ENCODE measurements at regions not wholly inside any gene's neighbourhood (a gene's known extent, or its start where the extent isn't known, plus 50 kb on each side); places are given as distances from the start of the nearest gene placed in this dataset.

DNA sequence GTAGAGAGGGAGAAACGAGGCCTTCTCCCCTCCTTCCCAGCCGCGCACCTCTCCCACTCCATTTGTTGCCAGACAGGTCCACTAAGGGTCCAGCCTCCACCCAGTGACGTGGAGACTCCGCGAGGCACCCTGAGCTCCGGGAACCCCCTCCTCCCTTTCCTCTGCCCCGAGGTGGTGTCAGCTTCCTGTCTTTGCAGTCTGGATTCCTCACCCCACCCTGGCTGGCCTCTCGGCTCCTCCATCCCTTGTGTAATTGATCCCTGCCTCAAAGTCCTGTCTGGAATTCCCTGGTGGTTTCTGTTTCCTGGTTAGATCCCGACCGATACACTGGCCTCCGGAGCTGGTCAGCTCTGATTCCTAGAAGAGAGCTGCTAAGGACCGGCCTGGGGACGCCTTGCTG is 105.9 kb upstream of the SCOC start:
- TF ChIP-seq, protein P1, sequence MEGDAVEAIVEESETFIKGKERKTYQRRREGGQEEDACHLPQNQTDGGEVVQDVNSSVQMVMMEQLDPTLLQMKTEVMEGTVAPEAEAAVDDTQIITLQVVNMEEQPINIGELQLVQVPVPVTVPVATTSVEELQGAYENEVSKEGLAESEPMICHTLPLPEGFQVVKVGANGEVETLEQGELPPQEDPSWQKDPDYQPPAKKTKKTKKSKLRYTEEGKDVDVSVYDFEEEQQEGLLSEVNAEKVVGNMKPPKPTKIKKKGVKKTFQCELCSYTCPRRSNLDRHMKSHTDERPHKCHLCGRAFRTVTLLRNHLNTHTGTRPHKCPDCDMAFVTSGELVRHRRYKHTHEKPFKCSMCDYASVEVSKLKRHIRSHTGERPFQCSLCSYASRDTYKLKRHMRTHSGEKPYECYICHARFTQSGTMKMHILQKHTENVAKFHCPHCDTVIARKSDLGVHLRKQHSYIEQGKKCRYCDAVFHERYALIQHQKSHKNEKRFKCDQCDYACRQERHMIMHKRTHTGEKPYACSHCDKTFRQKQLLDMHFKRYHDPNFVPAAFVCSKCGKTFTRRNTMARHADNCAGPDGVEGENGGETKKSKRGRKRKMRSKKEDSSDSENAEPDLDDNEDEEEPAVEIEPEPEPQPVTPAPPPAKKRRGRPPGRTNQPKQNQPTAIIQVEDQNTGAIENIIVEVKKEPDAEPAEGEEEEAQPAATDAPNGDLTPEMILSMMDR (IDR thresholded peaks at IDR 0.05; ENCODE audit: control insufficient read depth, extremely low read depth, insufficient read depth), result no peak
- no peak for DNase-seq (ENCODE audit: low read depth)
- H3K4me3 ChIP-seq (ENCODE audit: low read depth, low read length), result no peak overlapping the region

DNA sequence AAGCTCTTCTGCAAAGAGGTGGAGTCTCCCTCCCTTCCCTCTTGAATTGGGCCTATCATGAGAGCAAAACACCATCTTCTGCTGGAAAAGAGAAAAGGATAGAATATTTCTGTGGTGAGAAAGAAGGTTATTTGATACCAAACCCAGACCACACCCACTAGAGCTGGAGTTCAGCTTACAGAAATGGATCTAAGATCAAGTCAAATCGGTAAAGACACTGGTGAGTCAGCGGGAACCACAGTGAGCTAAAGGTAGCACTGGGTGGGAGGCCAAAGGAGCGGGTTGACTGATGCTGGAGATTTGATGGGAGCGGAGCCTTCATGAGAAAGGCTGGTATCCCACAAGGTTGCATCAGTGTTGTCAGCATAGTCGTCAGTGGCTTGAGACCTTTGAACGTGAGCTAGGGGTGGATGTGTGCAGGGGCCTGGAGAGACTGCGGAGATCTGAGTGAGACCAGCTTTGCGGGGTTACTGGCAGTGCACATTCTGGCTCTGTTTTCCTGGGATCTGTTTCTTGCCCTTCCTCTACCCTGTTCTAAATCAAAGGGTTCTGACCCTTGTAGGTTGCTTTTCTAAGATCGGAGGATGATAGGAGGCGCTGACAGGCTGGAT is 106.4 kb upstream of the SCOC start:
- DNase-seq (ENCODE audit: low read depth), result no peak
- no peak overlapping the region for H3K4me3 ChIP-seq (ENCODE audit: low read depth, low read length)
- TF ChIP-seq, protein P1 (IDR thresholded peaks at IDR 0.05; ENCODE audit: control insufficient read depth, extremely low read depth, insufficient read depth), result no peak

DNA sequence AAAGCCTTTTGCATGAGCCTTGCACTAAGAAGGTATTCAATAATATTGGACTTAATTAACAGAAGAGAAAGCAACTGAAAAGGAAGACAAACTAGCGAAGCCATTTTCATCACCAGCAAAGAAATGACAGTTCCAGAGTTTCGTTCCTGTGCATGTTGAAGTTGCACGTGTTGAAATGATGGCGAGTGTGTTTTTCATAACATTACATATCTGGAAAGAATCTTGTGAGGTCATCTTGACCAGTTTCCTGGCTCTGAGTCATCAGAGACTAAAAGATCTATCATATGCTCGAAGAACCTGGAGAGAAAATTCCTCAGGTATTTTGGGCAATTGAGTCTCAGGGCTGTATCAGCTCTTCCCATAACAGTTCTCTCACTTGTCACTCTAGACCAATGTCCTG is 106.2 kb upstream of the MAML3 start:
- no peak for DNase-seq (ENCODE audit: low read depth)
- H3K4me3 ChIP-seq (ENCODE audit: low read depth, low read length), result no peak overlapping the region
- TF ChIP-seq, protein P1 (IDR thresholded peaks at IDR 0.05; ENCODE audit: control insufficient read depth, extremely low read depth, insufficient read depth), result no peak

DNA sequence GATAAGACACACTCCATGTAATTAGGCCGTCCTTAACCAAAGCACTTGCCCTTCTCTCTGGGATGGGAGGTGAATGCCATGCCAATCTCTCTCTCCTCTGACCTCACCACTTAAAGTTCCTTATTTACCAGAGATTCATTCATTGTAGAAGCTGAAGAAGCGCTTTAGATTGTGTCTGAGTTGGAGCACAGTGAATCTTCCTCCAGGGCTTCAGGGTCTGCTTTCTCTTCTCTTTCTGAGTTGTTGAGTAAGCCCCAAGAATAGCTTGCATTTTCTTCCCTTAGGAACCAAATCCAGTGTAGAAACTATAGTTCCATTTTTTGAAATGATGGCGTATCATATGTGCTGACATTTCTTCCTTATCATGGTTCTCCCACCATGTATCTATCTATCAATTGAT is 104.5 kb upstream of the MAML3 start:
- DNase-seq (ENCODE audit: low read depth), result no peak
- TF ChIP-seq, protein P1 (IDR thresholded peaks at IDR 0.05; ENCODE audit: control insufficient read depth, extremely low read depth, insufficient read depth), result no peak
- H3K4me3 ChIP-seq (ENCODE audit: low read depth, low read length), result no peak overlapping the region

DNA sequence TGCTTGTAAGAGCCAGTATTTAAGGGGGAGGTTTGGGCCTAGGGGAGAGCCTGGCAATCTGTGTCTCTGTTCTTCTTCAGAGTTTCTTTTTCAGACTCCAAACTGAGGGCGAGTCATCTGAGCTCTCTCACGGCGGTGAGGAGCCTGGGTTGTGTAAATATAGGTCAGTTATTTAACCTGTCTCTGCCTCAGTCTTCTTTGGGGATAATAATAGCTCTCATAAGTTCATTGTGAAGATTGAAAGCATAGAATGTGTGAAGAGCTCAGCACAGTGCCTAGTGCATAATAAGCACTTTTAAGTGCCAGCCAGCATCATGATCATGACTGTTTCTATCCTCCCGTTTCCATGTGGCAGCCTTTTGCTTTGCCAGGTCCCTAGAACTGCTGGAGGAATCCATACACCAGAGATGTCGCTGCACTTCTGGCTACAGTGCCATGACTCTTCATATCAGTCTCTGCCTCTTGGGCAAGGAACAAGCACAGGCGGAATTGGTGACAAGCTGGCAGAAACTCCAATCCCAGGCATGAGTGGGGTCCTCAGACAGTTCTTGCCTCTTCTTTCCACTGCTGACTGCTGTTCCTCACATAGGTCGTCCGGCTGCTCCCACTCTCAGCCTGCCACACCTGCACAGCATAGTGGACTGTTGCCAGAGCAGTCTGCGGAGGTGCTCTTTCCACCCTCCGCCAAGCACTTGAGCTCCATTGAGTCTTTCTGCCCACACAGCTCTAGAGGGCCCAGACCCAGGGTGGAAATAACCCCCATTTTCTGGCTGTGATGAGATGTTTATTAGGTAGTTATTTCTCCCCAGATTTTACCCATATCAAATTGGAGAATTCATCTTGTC is 103.7 kb upstream of the MAML3 start:
- H3K4me3 ChIP-seq (ENCODE audit: low read depth, low read length), result no peak overlapping the region
- TF ChIP-seq, protein P1 (IDR thresholded peaks at IDR 0.05; ENCODE audit: control insufficient read depth, extremely low read depth, insufficient read depth), result no peak

DNA sequence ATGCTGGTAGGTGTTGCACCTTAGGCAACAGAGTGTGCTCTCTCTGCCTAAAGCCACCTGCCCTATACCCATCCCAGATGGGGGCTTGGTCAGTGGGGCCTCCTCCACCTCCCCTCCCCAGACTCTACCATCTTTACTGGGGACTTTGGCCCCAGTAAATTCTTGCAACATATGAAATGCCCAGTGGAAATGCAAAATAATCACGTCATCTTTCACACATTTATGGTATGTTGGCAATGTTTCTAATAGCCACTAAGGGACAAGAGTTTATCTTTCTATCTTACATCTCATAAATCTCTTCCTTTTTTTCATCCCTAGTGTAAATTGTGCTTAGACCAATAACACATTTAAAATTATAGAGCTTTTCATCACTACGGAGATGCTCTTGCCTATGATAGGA is 103.0 kb upstream of the MAML3 start:
- no peak overlapping the region for H3K4me3 ChIP-seq (ENCODE audit: low read depth, low read length)
- TF ChIP-seq, protein P1 (IDR thresholded peaks at IDR 0.05; ENCODE audit: control insufficient read depth, extremely low read depth, insufficient read depth), result no peak
- no peak for DNase-seq (ENCODE audit: low read depth)

More for the DNA sequence above, 103.7 kb upstream of the MAML3 start:
- DNase-seq (ENCODE audit: low read depth), result no peak
